NCI-H2107 (cell line): ENCODE measurements at regions not wholly inside any gene's neighbourhood (a gene's known extent, or its start where the extent isn't known, plus 50 kb on each side); places are given as distances from the start of the nearest gene placed in this dataset.
"Not testable (repeated sequence)": the region's sequence is repeated elsewhere in the genome, so short reads cannot be mapped to it uniquely, and the experiment has no call there.

Experiments
- DNase-seq: peaks from one replicate; lab custom pipeline; 2025; lab: John Stamatoyannopoulos, UW

DNA sequence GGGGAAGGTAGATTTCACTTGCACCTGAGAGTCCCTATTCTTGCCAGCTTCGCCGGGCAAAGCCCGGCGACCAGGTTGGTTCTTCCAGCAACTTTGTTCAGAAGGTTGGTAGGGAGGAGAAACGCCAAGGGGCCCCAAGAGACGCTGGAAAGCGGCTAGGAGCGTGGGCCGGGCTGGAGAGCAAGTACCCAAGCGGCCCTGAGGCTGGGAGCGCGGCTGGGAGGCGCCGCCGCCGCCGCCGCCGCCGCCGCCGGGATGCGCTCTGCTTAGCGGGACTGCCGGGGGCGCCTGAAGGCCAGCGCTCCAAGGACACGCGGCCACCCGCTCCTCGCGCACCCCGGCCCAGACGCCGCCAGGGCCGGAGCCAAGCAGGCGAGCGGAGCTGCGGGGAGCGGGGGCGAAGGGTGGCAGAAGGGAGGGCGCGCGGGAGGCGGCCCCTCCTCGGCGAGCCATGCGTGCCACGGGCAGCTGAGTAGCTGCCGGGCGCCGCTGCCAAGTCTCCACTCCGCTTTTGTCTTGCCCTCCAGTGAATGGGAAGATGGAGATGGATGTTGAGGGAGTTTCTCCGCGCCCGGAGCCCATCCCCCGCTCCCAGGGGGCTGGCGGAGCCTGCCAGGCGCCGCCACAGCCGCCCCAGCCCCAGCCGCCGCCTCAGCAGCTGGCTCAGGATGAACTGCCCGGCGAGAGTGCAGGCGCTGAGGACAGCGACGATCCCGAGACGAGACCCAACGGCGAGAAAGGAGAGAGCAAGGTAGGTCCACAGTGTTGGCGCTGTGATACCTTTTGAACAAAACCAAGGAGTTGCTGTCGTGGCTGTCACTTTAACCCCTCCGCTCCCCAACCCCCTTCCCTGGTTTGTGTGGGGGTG is 227.4 kb upstream of the AZI2 start:
- DNase-seq: no peak

DNA sequence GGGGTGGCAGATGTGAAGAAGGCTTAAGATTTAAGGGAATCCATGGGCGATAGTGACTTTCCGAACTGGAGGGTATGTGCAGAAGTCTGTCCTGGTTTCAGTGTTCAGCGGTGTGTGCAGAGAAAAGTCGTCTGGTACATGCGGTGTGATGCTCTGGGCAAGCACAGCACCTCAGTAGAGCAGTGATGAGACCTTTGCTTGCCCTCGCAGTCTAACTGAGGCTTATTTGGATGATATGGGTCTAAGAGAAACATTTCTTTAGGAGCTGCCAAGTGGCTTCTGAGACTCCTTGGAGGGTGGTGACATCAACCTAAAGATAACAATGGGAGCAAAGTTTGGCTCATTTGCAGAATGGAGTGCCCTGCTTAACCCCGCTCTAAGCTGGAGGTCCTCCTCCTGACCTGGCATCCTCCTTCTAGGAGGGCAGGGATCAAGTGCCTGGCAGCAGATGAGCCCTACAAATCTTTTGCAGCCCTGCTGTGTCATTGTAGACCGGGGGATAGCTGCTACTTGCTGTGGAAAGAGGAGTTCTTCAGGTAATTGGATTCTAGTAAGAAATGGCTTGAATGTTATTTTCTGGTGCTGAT is 228.1 kb upstream of the AZI2 start:
- no peak for DNase-seq

- no peak for DNase-seq
Measured at GRCh38 chr3:28577941-28578500, 229.4 kb upstream of the AZI2 start.

GRCh38 chr3:28586325-28586724 is 237.7 kb upstream of the AZI2 start:
- no peak for DNase-seq

GRCh38 chr3:28587723-28588122 is 239.1 kb upstream of the AZI2 start:
- no peak for DNase-seq

DNA sequence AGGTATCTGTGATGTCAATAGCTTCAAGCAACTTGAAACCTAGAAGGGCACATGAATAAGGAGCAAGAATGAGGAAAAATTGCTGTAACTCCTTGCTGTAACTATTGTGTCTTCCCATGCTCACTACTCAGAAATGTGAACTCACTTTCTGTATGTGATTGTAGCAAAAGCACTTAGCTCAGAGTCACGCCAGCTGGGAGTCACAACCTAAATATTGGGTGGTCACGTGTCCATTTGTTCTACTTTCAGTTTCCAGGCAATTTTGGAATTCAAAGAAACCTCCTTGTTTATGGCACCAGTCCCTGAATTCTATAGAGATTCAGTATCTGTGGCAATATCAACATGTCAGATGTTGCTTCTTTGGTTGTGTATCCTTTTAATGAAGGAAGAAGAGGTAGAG is 241.6 kb upstream of the AZI2 start:
- DNase-seq: no peak

DNA sequence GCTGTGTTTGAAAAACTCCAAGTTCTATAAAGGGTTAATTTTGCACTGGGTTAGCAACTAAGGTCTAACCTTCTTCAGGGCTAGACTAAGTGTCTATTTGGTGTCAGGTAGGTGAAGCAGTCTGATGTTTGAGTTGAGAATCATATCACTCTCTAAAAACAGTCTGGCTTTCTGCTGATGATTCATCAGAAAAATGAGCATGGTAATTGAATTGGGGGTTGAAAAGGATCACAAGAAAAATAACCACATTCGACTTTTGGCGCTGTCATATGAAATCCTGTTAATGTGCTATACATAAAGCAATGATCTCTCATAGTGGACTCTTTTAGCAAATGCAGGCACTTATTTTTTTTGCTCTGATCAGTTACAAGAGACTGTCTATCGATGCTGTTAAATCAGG is 242.2 kb upstream of the AZI2 start:
- DNase-seq: no peak

DNA sequence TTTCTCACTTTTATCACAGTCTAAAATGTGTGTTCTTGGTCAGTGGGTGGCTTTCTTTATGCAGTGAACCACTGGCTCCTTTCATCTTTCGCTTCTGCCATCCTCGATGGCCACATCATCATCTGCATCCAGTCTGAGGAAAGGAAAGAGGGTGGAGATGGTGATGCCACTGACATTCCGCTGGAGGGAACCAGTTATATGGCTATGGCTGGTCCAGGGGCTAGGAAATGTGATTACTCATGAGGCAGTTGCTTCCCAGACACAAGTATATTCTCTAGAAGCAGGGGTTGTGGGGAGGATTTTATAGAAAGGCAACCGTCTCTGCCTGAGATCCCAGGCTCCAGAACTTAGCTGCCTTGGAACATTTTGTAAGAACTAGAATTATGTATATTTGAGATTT is 246.7 kb upstream of the AZI2 start:
- no peak for DNase-seq

DNA sequence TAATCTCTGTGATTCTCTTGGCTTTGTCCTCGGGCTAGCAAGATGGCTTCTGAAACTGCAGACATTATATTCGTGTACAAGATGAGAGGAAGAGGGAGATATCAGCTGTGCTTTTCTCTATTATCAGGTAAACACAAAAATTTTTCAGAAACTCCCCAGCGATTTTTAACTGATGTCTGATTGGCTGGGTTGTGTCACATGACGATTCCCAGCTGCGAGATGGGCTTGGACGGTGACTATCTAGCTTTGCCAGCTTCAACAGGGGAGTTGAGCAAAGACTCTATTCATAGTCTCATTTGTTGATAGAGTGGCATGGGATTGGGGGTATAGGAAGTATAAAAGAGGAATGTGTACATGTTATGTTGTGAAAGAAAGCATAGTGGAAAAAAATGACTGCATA is 248.8 kb upstream of the AZI2 start:
- DNase-seq: no peak

- no peak for DNase-seq
Measured at GRCh38 chr3:28598165-28598564, 249.5 kb upstream of the AZI2 start.

GRCh38 chr3:28601291-28601690 is 252.7 kb upstream of the AZI2 start:
- DNase-seq: no peak

DNA sequence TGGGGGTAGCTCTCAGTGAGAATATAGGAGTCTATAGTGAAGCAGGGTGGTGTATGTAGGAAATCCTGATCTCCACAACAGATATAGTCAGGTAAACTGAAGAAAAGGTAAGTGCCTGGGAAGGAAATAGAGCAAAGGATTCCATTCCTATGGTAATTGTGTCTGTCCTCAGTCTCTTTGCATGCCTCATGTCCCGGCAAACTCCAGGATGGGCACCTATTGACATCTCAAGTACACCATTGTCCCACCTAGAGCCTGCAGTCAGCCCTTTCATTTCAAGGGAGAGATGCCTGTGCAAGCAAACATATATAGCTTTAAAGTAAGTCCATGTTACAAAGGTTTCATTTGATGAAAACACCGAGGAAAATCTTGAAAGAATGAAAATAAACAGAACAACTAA is 257.7 kb upstream of the AZI2 start:
- DNase-seq: no peak

DNA sequence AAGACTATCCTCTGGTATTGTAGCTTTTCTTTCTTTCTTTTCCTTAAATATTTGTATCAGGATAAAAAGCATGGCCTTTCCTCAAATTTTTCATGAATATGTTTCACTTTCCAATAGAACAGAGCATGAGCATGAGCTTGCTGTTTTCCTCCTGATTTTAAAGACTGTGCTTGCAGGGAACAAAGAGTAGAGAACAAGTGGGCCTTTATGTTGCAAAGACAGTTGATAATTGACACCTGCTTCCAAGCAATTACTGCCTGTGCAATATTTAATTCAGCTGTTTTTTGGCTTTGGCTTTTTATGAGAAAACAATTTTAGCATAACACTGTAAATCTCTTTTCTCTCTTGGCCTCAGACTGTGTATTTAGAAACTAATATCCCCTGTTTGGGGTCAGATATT is 263.6 kb upstream of the AZI2 start:
- DNase-seq: no peak

DNA sequence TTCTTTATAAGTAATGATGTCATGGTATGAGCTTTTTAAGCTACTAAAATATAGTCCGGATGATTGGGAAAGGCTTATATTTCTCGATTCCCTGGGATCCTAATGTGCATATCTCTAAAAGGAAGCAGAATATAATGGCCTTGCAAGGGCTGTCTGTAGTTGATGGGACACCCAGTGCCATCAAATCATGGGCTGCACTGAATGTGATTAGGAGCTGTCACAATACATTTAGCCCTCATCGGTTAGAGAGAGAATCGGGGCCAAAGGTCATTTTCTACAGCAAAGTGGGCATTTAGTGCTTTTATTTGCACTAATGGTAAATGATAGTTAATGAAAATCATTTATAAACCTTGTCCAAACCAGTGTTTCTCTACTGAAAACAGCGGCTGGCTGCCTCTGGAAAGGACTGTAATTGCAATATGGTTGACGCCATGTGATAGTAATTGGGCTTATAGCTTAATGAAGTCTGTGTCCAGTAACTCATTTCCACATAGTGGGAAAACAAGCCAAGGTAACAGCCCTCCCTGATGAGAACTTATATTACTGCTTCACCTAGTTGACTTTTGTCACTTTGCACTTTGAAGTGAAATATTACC is 265.0 kb upstream of the AZI2 start:
- no peak for DNase-seq

DNA sequence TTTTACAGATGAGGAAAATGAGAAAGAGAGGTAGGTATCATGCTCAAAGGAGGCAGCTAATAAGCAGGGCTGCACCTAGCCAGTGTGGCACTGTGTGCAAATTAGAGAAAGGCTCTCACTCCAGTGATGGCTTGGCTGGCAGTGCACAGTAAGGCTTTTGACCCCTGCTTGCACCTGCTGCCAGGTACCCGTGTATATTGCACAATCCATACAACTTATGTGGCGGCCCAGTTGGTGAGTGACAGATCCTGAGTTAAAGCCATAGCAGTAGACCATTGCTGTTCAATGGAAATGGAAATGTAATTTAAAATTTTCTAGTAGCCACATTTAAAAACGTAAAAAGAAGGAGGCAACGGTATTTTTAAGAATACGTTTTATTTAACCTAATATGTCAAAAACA is 266.4 kb upstream of the AZI2 start:
- DNase-seq: no peak

- no peak for DNase-seq
Measured at GRCh38 chr3:28615971-28616370, 267.3 kb upstream of the AZI2 start.

DNA sequence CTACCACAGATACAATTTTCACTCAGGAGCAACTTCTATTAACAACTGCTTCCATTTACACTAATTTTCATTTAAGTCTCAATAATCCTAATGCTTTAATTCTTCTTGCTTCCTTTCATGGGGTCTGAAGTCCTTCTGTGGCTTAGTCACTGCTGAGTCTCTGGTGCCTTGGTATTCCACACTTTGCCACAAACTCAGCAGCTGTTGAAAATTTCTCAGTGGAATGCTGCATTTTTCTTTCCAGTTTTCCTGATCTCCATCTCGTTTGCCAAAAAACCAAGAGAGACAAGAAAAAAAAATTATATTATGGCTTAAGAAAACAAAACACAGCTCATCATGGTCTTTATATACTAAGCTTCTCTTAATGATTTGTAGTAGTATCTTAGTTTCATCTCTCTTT is 269.2 kb upstream of the AZI2 start:
- DNase-seq: no peak

- no peak for DNase-seq
Measured at GRCh38 chr3:28623106-28623505, 274.5 kb upstream of the AZI2 start.

DNA sequence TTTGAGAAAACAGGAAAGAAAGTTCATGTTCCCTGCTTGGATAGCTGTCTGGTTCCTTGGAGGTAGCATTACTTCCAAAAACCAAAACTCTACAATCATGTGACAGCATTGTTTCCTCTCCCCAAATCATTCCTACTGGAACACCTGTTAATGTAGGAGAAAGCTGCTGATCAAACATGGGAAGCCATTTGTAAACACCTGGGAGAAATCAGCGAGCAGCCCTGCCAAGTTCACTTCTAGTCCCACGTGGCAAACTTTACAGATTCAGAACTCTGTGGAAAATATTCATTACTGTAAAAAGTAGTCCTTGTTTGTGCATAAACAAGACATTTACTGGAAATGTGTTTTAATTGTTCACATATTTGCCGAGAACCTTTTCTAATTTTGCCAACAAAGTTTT is 275.5 kb upstream of the AZI2 start:
- no peak for DNase-seq

DNA sequence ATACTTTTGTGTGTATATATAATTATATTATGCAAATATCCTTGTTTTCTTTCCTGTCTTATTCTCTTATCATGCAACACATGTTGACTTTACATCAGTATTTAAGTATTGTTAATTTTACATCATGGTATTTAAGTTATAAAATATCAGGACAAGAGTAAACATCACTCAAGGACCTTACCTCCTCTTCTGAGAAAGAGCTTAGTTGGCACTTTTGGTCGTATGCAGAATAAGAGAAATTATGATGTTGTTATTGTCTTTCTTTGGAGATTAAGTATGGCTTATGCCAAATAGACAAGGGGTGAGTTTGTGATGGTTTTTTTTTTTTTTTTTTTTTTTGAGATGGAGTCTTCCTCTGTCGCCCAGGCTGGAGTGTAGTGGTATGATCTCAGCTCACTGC is 279.2 kb upstream of the AZI2 start:
- DNase-seq: not testable (repeated sequence)

GRCh38 chr3:28634019-28634418 is 285.4 kb upstream of the AZI2 start:
- DNase-seq: no peak

DNA sequence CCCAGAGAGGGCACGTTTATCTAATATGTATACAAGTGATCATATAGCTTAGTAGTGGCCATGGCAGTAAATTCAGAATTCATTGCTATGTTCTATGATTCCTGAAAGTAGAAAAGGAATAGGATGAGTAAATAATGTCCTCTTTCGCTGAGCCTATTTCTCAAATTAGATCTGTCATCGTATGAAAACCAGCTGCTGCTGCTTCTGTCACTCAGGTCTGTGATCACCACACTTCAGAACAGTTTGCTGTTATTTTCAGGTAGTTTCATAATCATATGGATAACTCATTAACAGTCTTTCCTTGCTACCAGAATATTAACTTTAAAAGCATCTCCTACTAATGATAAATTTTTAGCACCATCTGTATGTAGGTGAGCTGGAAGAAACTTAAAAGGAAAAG is 289.1 kb upstream of the AZI2 start:
- no peak for DNase-seq

GRCh38 chr3:28645149-28645548 is 296.5 kb upstream of the AZI2 start:
- no peak for DNase-seq
